DLD1 (cell line): ENCODE measurements at regions not wholly inside any gene's neighbourhood (a gene's known extent, or its start where the extent isn't known, plus 50 kb on each side); places are given as distances from the start of the nearest gene placed in this dataset.

ENCODE experiments used
- in situ Hi-C: cut with HindIII; loops from 2 replicates; pipeline ENCODE4 v1.10.0; 2017; ENCODE audit warnings: low sequenced_read_pairs

GRCh38 chr2:12269041-12269972 lies 447.4 kb upstream of the TRIB2 start:
- in situ Hi-C loops: no loop called here

- in situ Hi-C loops: no loop called here
These were observed 445.7 kb upstream of the TRIB2 start for GRCh38 chr2:12270876-12271588.

- in situ Hi-C loops: no loop called here
These were observed 445.1 kb upstream of the TRIB2 start for GRCh38 chr2:12271589-12271984.

GRCh38 chr2:12273111-12273510 lies 443.6 kb upstream of the TRIB2 start:
- in situ Hi-C loops: no loop called here

- in situ Hi-C loops: no loop called here
These were observed 442.1 kb upstream of the TRIB2 start for GRCh38 chr2:12274591-12274990.

- in situ Hi-C loops: no loop called here
These were observed 439.3 kb upstream of the TRIB2 start for GRCh38 chr2:12277241-12278034.

- in situ Hi-C loops: no loop called here
These were observed 438.5 kb upstream of the TRIB2 start for GRCh38 chr2:12278217-12278750.

GRCh38 chr2:12282780-12283695 lies 433.7 kb upstream of the TRIB2 start:
- in situ Hi-C loops: no loop called here

- in situ Hi-C loops: no loop called here
These were observed 432.7 kb upstream of the TRIB2 start for GRCh38 chr2:12284037-12284436.

- in situ Hi-C loops: no loop called here
These were observed 432.2 kb upstream of the TRIB2 start for GRCh38 chr2:12284487-12284886.

- in situ Hi-C loops: no loop called here
These were observed 430.4 kb upstream of the TRIB2 start for GRCh38 chr2:12286347-12286746.

GRCh38 chr2:12287220-12287751 lies 429.4 kb upstream of the TRIB2 start:
- in situ Hi-C loops: no loop called here

- in situ Hi-C loops: no loop called here
These were observed 428.7 kb upstream of the TRIB2 start for GRCh38 chr2:12288048-12288447.

- in situ Hi-C loops: no loop called here
These were observed 427.5 kb upstream of the TRIB2 start for GRCh38 chr2:12289120-12289802.

GRCh38 chr2:12291303-12291702 lies 425.4 kb upstream of the TRIB2 start:
- in situ Hi-C loops: no loop called here

- in situ Hi-C loops: no loop called here
These were observed 422.9 kb upstream of the TRIB2 start for GRCh38 chr2:12293874-12294273.

- in situ Hi-C loops: no loop called here
These were observed 420.7 kb upstream of the TRIB2 start for GRCh38 chr2:12295856-12296519.

GRCh38 chr2:12296915-12297314 lies 419.8 kb upstream of the TRIB2 start:
- in situ Hi-C loops: no loop called here

- in situ Hi-C loops: no loop called here
These were observed 418.4 kb upstream of the TRIB2 start for GRCh38 chr2:12298352-12298751.
